T-helper 1 cell (primary cell): ENCODE measurements at regions not wholly inside any gene's neighbourhood (a gene's known extent, or its start where the extent isn't known, plus 50 kb on each side); places are given as distances from the start of the nearest gene placed in this dataset.

Experiments used
- DNase-seq, 5 donors: peaks; one replicate each; pipeline ENCODE4 v3.0.0-alpha.2; 2012 to 2020

GRCh38 chr9:119043996-119044395, 325.2 kb downstream of the BRINP1 start:
- DNase-seq = no peak

- no peak for DNase-seq
Measured at GRCh38 chr9:119044806-119045205, 324.4 kb downstream of the BRINP1 start.

- DNase-seq = no peak
Measured at GRCh38 chr9:119047513-119048307, 321.5 kb downstream of the BRINP1 start.

GRCh38 chr9:119050281-119050680, 319.0 kb downstream of the BRINP1 start:
- DNase-seq = no peak

GRCh38 chr9:119052339-119053030, 316.8 kb downstream of the BRINP1 start:
- no peak for DNase-seq

- DNase-seq = no peak
Measured at GRCh38 chr9:119053070-119053469, 316.2 kb downstream of the BRINP1 start.

- DNase-seq = no peak
Measured at GRCh38 chr9:119060629-119061385, 308.4 kb downstream of the BRINP1 start.

- DNase-seq = no peak
Measured at GRCh38 chr9:119071636-119072035, 297.6 kb downstream of the BRINP1 start.

GRCh38 chr9:119074017-119074416, 295.2 kb downstream of the BRINP1 start:
- no peak for DNase-seq

GRCh38 chr9:119078015-119078414, 291.2 kb downstream of the BRINP1 start:
- DNase-seq = no peak

GRCh38 chr9:119083673-119084072, 285.6 kb downstream of the BRINP1 start:
- no peak for DNase-seq

- DNase-seq = no peak
Measured at GRCh38 chr9:119086590-119086989, 282.6 kb downstream of the BRINP1 start.

- no peak for DNase-seq
Measured at GRCh38 chr9:119088002-119088547, 281.2 kb downstream of the BRINP1 start.

GRCh38 chr9:119091074-119091473, 278.2 kb downstream of the BRINP1 start:
- DNase-seq = no peak

- no peak for DNase-seq
Measured at GRCh38 chr9:119092125-119092524, 277.1 kb downstream of the BRINP1 start.

GRCh38 chr9:119094086-119094485, 275.1 kb downstream of the BRINP1 start:
- DNase-seq = no peak

- no peak for DNase-seq
Measured at GRCh38 chr9:119095072-119095471, 274.2 kb downstream of the BRINP1 start.

- no peak for DNase-seq
Measured at GRCh38 chr9:119101048-119101447, 268.2 kb downstream of the BRINP1 start.

GRCh38 chr9:119114681-119115080, 254.6 kb downstream of the BRINP1 start:
- DNase-seq = no peak
